HG03558 (cell line): ENCODE measurements at regions not wholly inside any gene's neighbourhood (a gene's known extent, or its start where the extent isn't known, plus 50 kb on each side); places are given as distances from the start of the nearest gene placed in this dataset.

Source experiments
- ATAC-seq: cut with Tn5 transposase; IDR thresholded peaks from one replicate; pipeline ENCODE4 v1.9.1; 2021; ENCODE audit warnings: moderate number of reproducible peaks; ENCODE audit not compliant: unreplicated experiment; ENCODE audit errors: extremely low read depth

DNA sequence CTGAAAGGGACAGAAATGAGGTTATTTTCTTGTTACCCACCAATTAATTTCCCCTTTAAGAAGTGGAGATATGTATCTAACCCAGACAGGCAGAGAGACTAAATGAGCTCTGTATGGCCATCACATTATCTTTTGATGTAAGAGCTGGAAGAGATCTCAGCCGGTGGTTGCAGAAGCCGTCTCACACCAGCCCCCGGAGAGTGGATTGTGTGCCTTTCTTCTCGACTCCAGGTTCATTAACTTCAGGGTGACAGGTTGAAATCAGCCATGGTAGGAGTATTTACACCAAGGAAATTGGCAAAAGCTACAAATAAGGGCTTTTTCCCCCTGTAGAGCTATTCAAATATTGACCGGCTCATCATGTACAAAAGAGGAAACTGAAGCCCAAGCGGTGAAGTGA lies 580.3 kb upstream of the CADM1 start:
- no peak for ATAC-seq

DNA sequence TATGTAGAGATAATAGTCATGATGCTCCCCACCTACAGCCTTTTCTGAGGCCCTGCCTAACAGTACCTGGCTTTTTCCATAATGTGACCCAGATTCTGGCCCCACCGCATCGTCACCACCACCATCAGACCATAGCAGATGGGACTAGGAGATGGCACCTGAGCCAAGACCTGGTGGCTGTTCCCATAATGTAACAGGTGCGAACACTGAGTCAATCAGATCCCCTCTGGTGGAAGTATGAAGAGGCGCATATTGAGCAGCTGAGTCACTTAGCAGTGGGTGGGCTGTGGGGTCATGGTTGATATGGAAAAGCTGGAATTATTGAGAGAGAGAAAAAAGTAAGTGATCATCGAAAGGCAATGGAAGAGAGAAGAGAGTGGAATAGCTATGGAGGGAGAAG lies 578.0 kb upstream of the CADM1 start:
- ATAC-seq: no peak

- no peak for ATAC-seq
Observed at GRCh38 chr11:116079580-116079979, 575.4 kb upstream of the CADM1 start.

DNA sequence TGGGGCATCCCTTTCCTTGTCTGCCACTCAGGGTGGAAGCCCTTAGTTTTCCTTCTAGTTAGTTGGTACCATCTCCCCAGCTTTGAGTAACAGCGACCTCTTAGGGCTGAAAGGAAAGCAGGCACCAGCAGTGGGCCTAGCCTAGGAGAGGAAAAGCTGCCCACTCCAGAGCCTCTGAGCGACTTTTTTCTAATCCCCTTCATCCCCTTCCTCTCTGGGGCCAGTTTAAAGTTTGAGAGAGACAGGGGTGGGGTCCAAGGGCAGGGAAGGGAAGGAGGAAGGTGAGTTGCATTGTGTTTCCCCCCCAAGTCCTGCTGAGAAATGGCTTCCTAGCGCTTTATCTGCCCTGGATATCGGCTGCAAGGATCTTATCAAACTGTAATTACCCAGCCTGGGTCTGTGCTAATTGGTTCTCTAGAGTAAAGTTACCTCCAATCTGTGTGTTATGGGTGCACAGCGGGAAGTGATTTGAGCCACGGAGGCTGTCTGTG lies 573.9 kb upstream of the CADM1 start:
- no peak for ATAC-seq

DNA sequence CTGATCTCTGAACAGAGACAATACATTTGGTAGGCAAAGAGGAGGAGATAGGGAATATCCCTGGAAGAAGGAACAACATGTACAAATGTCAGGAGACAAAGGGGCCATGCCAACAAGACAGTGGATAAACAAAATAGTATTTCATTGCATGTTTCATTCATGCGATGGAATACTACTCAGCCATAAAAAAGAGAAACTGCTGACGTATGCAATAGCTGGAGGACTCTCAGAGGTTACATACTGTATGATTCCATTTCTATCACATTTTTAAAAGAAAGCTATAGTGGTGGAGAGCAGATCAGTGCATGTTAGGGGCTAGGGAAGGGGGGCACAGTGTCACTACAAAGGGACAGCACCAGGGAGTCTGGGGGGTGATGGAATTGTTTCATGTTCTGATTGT lies 572.9 kb upstream of the CADM1 start:
- ATAC-seq: no peak

GRCh38 chr11:116073854-116074837 lies 569.9 kb upstream of the CADM1 start:
- ATAC-seq: peak; percentile 75

- ATAC-seq: no peak
Observed at GRCh38 chr11:116072601-116073410, 568.6 kb upstream of the CADM1 start.

DNA sequence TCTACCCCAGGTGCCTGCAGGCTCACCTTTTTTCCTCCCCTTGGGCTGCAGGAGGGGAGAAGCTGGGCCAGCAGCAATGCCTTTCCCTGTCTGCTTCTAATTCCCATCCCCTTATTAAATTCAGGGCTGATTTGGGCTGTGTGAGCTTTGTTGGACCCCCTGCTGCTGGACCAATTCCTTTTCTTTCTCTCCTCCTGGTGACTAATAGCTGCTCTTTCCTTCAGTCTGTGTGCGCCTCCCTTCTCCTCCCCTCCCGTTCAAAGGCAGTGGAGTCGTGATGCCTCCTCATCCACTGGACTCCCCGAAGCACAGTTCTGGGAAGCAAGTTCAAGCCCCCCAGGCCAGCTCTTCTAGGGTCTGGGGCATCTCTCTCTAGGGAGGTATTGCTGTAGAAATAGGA lies 567.9 kb upstream of the CADM1 start:
- no peak for ATAC-seq

DNA sequence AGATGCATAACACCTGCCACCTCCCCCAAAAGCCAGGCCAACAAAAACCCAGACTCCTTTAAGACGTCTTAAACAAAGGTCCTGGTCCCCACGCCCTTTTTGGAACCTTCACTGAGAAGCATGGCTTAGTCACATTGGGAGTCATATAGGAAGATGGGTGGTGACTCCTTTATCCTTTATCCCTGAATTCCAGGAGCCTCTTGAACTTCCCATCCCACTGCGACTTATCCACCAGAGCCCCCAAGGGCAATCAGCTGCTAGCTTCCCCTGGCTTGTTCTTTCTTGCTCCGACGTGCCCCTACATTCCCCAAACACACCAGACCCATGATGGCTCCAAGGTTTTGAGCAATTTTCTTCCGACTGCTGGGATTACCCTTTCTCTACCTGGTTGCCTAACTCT lies 567.0 kb upstream of the CADM1 start:
- ATAC-seq: no peak

- no peak for ATAC-seq
Observed at GRCh38 chr11:116070520-116070919, 566.3 kb upstream of the CADM1 start.

GRCh38 chr11:116066777-116067176 lies 562.6 kb upstream of the CADM1 start:
- ATAC-seq: no peak

- ATAC-seq: no peak
Observed at GRCh38 chr11:116065986-116066385, 561.8 kb upstream of the CADM1 start.

- ATAC-seq: no peak
Observed at GRCh38 chr11:116065191-116065895, 561.1 kb upstream of the CADM1 start.

DNA sequence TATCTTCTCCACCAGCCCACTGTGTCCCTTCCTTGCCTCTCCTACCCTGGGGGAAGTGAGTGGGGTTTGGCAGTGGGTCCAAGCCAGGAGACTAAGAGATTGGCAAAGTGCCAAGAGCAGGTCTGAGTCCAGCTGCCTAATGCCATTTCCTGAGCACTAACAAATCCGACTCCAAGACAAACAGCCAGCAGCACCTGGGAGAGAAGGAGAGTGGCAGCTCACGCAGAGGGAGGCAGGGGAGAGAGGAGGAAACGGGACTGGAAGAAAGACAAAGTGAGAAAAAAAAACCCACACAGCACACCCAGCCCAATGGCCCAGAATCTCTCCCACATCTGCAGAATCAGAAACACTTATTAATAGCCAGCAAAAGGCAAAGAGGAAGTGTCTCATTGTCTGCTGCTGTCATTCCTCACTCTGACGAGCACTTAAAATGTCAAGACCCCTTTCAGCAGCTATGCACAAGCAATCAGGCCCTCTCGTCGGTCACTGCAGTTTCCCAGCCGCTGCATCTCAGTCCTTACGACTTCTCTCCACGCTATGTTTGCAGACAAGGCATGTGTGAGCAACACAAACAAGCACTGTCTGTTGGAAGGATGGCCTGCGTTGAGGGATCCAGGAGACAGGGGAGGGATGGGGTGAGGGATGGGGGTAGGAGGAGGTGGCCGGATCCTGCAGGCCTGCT lies 558.4 kb upstream of the CADM1 start:
- ATAC-seq: no peak

DNA sequence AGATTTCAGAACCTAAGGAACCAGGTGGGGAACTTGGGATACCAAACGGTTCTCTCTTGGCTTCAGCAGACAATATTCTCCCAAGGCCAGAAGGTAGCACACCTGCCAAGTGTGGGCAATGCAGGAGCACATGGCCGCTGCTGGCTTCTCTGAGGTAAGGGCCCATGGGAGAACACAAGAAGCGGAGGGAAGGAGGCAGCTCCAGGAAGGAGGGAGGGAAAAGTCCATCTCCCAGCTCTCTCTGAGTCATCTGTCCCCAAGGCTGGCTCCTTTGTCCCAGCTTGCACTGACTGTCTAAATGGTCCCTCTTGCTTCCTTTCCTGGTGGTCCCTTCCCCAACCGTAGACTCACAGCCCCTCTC lies 557.9 kb upstream of the CADM1 start:
- no peak for ATAC-seq

GRCh38 chr11:116061322-116061721 lies 557.1 kb upstream of the CADM1 start:
- ATAC-seq: no peak

DNA sequence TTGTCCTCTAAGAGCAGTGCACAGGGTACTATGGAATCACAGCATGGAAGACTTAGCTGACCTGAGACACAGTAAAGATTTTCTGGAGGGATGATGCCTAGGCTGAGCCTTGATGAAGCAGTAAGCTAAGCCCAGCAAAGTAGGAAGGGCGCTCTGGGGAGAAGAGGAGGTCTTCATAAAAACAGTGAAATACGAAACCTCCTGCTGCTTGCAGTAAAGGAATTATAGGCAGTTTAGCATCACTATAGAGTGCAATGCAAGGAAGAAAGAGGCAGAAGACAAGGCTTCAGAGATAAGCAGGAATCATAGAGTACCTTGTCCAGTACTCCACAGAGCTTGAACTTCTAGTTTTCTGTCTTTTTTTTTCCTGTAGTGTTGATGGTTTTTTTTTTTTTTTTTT lies 555.7 kb upstream of the CADM1 start:
- no peak for ATAC-seq

- no peak for ATAC-seq
Observed at GRCh38 chr11:116057000-116057399, 552.8 kb upstream of the CADM1 start.

DNA sequence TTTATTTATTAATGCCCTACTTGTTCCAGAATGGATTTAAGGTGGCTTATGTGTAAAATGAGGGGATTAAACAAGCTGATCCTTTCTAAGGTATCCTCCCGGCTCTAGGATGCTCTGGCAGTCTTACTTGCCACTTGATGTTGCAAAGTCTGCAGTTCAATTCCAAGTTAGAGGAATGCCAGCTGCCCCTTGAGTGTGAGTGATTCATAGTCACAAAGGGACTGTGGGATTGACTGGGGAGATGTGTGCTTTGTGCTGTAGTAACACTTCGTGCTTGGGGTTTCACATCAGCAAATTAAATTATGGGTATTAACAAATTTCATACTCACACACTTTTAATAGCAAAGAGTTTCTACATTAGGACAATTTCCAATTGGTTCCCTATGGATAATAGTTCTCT lies 550.8 kb upstream of the CADM1 start:
- ATAC-seq: no peak

GRCh38 chr11:116053548-116053919 lies 549.3 kb upstream of the CADM1 start:
- no peak for ATAC-seq
